LNCAP (cell line): ENCODE measurements at regions not wholly inside any gene's neighbourhood (a gene's known extent, or its start where the extent isn't known, plus 50 kb on each side); places are given as distances from the start of the nearest gene placed in this dataset.

Experiments used
- CTCF ChIP-seq: fragments of 450-650 bp; IDR thresholded peaks from 2 replicates; pipeline ENCODE4 v1.5.1; 2017; ENCODE audit warnings: mild to moderate bottlenecking

- TF ChIP-seq CTCF: no peak
Observed at GRCh38 chr13:68714292-68714691, 1393.3 kb upstream of the ATXN8OS start.

- no peak for TF ChIP-seq CTCF
Observed at GRCh38 chr13:68713394-68713793, 1394.2 kb upstream of the ATXN8OS start.

GRCh38 chr13:68708336-68708908, 1399.2 kb upstream of the ATXN8OS start:
- TF ChIP-seq CTCF: no peak

GRCh38 chr13:68697551-68697950, 1410.1 kb upstream of the ATXN8OS start:
- no peak for TF ChIP-seq CTCF

DNA sequence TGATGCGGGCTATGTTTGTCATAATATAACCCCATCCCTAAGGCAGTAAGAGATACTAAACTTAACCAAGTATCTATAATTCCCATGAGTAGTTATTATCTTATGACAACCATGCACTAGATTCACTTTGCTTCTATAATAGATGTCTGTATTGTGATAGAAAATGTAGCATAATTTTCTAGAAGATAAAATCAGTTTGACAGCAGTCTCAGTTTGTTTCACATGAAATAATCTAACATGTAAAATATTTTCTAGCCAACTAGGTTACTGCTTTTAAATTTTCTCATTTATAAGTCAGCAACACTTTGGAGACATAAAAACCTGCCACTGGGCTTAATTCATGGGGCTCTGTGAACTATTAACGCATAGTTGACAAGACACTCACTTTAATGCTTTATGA, 1410.7 kb upstream of the ATXN8OS start:
- no peak for TF ChIP-seq CTCF

DNA sequence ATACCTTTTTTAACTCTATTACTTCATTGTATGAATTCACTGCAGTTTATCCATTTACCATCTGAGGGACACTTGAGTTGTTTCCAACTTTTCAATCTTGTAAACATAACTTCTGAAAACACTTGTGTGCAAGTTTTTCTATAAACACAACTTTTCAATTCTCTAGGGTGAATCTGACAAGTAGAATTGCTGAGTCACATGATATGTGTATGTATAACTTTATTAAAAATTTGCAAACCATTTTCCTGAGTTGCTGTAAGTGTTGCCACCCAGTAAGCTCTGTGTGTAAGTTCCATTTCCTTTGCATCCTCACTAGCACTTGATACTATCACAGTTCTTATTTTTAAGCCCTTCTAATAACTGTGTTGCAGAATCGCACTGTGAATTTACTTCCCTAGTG, 1415.6 kb upstream of the ATXN8OS start:
- no peak for TF ChIP-seq CTCF

GRCh38 chr13:68690567-68690966, 1417.1 kb upstream of the ATXN8OS start:
- no peak for TF ChIP-seq CTCF

DNA sequence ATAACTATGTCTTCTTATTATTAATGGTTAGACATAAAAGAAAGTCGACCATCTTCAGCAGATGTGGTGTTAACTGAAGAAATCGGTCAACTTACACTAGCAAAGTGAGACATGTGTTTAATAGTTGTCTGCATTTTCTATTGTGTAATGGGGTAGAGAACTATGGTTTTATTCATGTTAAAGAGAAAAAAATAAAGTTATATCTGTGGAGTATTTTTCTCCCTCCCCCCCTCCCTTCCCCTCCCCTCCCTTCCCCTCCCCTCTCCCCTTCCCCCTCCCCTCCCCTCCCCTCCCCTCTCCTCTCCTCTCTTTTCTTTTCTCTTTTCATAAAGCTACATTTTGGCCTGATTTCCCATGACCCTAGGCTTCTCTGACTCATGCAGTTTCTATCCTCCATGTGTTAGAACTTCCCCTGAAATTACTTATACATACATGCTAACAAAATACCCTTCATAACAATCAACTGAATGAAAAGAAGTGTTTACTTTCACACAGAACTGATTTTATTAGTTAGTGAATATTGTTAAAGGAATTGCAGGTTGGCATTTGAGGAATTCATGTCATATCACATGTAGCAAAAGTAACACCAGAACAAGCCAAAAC, 1431.0 kb upstream of the ATXN8OS start:
- no peak for TF ChIP-seq CTCF
